AG10803 (cell line): ENCODE measurements at regions not wholly inside any gene's neighbourhood (a gene's known extent, or its start where the extent isn't known, plus 50 kb on each side); places are given as distances from the start of the nearest gene placed in this dataset.

ENCODE experiments used
- DNase-seq: peaks from one replicate; pipeline ENCODE4 v3.0.0; 2010; ENCODE audit warnings: low read depth
- H3K4me3 ChIP-seq: 2 replicates; pipeline ENCODE4 v1.5.1; 2011; ENCODE audit warnings: mild to moderate bottlenecking, low read length, control low read depth
- CTCF ChIP-seq: conservative IDR thresholded peaks from 2 replicates; pipeline ENCODE4 v1.5.1; 2011; ENCODE audit warnings: mild to moderate bottlenecking, low read length, control low read depth, inconsistent platforms

GRCh38 chr13:62193919-62194318 is 778.3 kb upstream of the PCDH20 start:
- DNase-seq: no peak
- no peak overlapping the region for H3K4me3 ChIP-seq
- TF ChIP-seq CTCF: no peak

DNA sequence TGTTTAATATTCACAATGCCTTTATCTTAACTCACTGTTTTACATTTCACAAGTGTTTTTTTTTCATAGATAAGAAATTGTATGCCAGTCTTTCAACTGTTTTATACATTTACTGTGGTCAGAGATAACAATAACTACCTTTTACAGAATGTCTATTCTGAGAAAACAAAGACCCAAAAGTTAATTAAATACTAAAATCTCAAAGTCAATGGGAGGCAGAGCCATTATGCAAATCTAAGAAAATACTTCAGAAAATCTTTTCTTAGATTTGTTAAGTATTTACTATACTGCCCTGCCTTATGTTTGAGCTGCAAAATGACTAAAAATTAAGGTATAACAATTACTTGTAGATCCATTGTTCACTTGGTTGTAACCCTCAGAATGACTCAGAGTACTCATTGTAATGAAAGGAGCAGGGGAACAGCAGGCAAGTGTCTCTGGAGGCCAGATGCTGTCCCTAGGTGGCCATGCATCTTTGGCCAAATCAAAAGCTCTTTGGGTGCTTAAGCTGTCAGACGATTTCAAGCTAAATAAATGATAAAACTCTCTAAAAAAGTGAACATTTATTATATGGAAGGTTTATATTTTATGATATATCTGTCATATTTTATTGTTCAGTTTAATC is 770.1 kb upstream of the PCDH20 start:
- no peak for TF ChIP-seq CTCF
- H3K4me3 ChIP-seq: no peak overlapping the region
- DNase-seq: no peak

- no peak for TF ChIP-seq CTCF
- DNase-seq: no peak
- H3K4me3 ChIP-seq: no peak overlapping the region
Observed at GRCh38 chr13:62176051-62176450, 760.4 kb upstream of the PCDH20 start.

DNA sequence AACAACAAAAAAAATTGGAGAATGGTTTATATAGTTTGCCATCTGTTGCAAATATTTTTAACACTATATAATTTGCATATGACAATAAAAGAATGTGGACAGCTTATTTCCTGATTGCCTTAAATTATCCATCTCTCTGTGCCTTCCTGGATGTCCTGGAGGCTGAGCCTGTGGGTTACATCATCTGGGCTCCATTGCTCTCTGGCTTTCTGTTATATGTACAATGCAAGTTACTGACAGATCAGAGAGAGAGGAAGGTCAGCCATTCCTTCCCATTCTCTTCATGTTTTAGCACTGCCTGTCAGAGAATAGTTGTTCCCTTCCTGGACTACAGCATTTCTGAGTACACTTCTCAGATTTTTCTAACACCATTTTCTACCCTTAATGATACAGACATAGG is 758.3 kb upstream of the PCDH20 start:
- no peak for TF ChIP-seq CTCF
- no peak for DNase-seq

GRCh38 chr13:62171697-62172096 is 756.0 kb upstream of the PCDH20 start:
- no peak for DNase-seq
- TF ChIP-seq CTCF: no peak
- H3K4me3 ChIP-seq: no peak overlapping the region

More for the DNA sequence above, 758.3 kb upstream of the PCDH20 start:
- no peak overlapping the region for H3K4me3 ChIP-seq

- no peak for DNase-seq
- no peak for TF ChIP-seq CTCF
- H3K4me3 ChIP-seq: no peak overlapping the region
Observed at GRCh38 chr13:62168891-62169290, 753.2 kb upstream of the PCDH20 start.

GRCh38 chr13:62167650-62168172 is 752.1 kb upstream of the PCDH20 start:
- no peak overlapping the region for H3K4me3 ChIP-seq
- no peak for DNase-seq
- no peak for TF ChIP-seq CTCF
